ENCODE measurements at regions not wholly inside any gene's neighbourhood (a gene's known extent, or its start where the extent isn't known, plus 50 kb on each side); places are given as distances from the start of the nearest gene placed in this dataset.
A peak's percentile ranks its signal among the peaks of the same experiment; 100 is the strongest.

DNA sequence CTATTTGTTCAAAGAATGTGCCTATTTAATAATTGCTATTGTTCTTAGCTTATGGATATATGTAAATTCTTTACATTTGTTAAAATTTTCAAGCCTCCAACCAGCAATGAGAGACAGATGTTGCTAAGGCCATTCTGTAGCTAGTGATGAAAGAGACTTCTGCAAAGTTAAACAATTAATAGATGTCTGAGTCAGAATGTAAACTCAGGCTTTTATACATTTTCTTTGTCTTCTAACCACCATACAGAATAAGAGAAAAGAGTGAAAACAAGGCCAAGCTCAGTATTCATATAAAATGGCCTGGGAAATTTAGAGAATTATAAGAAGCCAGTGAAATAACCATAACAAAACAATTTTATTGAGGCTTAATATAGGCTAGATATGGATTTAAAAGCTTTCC, 1102.3 kb upstream of the SEL1L start:
- H3K27me3 Mint-ChIP-seq (ENCODE audit: insufficient read depth, unreplicated experiment) = no peaks in the 10 kb centered on the region
- CTCF ChIA-PET = interaction anchor here (0.6 to 0.9 kb wide), 3 partner anchors 9 to 645 kb away, joined by 3 read pairs; no protein-coding TSS in a partner anchor

DNA sequence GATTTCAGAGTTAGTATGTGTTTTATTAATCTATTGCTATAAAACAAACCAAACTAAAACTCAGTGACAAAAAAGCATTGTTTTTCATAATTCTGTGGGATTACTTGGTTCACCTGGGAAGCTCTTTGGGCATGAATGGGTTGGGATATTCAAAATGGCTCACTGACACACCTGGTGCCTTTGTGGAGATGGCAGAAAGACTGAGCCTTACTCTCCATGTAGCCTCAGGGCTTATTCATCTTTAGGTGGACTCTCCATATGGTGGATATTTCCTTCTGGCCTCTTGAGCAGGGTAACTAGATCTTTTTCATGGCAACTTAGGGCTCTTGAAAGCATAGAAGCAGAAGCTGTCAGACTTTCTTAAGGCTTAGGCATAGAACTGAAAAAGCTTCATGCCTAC, 1102.8 kb upstream of the SEL1L start:
- TF ChIP-seq CTCF (IDR thresholded peaks at IDR 0.05; ENCODE audit: unreplicated experiment) = no peak
- Mint-ChIP-seq H3K9me3 (ENCODE audit: unreplicated experiment) (peaks cover 8% of the 10 kb centered on the region), H3K4me1 (ENCODE audit: insufficient read depth, unreplicated experiment) (peaks cover 6% of the 10 kb centered on the region), H3K27ac (ENCODE audit: low read depth, unreplicated experiment) (no peak overlapping the region), H3K36me3 (ENCODE audit: insufficient read depth, unreplicated experiment) (peaks cover 6% of the 10 kb centered on the region), H3K27me3 (ENCODE audit: insufficient read depth, unreplicated experiment) (no peaks in the 10 kb centered on the region), H3K4me3 (ENCODE audit: unreplicated experiment) (no peak overlapping the region)
- no TSS peak for BruUV-seq (replicated peaks)
- no peak for DNase-seq (ENCODE audit: unreplicated experiment)
- intact Hi-C loops (cut with micrococcal nuclease) = no loop called here
- ChIA-PET CTCF (interaction anchor here (0.6 to 0.9 kb wide), 3 partner anchors 9 to 646 kb away, joined by 3 read pairs; no protein-coding TSS in a partner anchor), POLR2A (no interaction called here)

More for the DNA sequence above, 1102.3 kb upstream of the SEL1L start:
- Mint-ChIP-seq H3K9me3 (ENCODE audit: unreplicated experiment) (peaks cover 8% of the 10 kb centered on the region), H3K36me3 (ENCODE audit: insufficient read depth, unreplicated experiment) (peaks cover 6% of the 10 kb centered on the region), H3K4me1 (ENCODE audit: insufficient read depth, unreplicated experiment) (peaks cover 5% of the 10 kb centered on the region), H3K27ac (ENCODE audit: low read depth, unreplicated experiment) (no peak overlapping the region), H3K4me3 (ENCODE audit: unreplicated experiment) (no peak overlapping the region)
- no peak for DNase-seq (ENCODE audit: unreplicated experiment)
- no TSS peak for BruUV-seq (replicated peaks)
- intact Hi-C loops (cut with micrococcal nuclease) = no loop called here
- no peak for TF ChIP-seq CTCF (IDR thresholded peaks at IDR 0.05; ENCODE audit: unreplicated experiment)
- POLR2A ChIA-PET = no interaction called here

DNA sequence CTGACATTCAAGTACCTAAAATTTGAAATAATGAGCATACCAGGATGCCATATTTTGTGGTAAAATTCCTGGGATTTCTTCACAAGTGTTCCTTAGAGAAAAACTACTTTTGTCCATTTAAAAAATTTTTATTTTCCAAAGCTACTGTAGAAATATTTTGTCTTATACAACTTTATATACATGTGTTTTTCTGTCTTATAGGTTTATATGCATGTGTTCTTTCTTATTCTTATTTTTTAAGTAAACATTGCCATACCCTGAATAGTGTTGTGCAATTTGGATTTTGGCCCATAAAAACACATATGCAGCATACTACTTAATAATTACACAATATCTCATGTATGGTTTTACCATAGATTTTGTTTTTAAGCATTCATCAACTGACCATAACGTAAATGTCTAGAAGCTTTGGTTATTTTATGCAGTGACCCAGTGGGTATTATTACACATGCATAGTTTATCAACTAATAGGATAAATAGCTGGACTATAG, 1107.4 kb upstream of the SEL1L start:
- Mint-ChIP-seq H3K27ac (ENCODE audit: low read depth, unreplicated experiment) (no peak overlapping the region), H3K4me1 (ENCODE audit: insufficient read depth, unreplicated experiment) (peaks cover 6% of the 10 kb centered on the region), H3K4me3 (ENCODE audit: unreplicated experiment) (no peak overlapping the region), H3K9me3 (ENCODE audit: unreplicated experiment) (peaks cover 12% of the 10 kb centered on the region), H3K36me3 (ENCODE audit: insufficient read depth, unreplicated experiment) (no peaks in the 10 kb centered on the region), H3K27me3 (ENCODE audit: insufficient read depth, unreplicated experiment) (no peaks in the 10 kb centered on the region)
- intact Hi-C loops (cut with micrococcal nuclease) = no loop called here
- POLR2A ChIA-PET = interaction anchor here (0.6 to 0.8 kb wide), 3 partner anchors 14 to 983 kb away, joined by 3 to 4 read pairs (median 3); no protein-coding TSS in a partner anchor
- DNase-seq (ENCODE audit: unreplicated experiment) = peak; percentile 83
- TF ChIP-seq CTCF (IDR thresholded peaks at IDR 0.05; ENCODE audit: unreplicated experiment) = no peak
- CTCF ChIA-PET = no interaction called here
- no TSS peak for BruUV-seq (replicated peaks)

- peaks cover 6% of the 10 kb centered on the region for H3K4me1 Mint-ChIP-seq (ENCODE audit: insufficient read depth, unreplicated experiment)
- BruUV-seq (replicated peaks) = no TSS peak
- no peak overlapping the region for H3K27ac Mint-ChIP-seq (ENCODE audit: low read depth, unreplicated experiment)
- H3K4me3 Mint-ChIP-seq (ENCODE audit: unreplicated experiment) = no peak overlapping the region
- H3K9me3 Mint-ChIP-seq (ENCODE audit: unreplicated experiment) = peaks cover 12% of the 10 kb centered on the region
- ChIA-PET CTCF (no interaction called here), POLR2A (no interaction called here)
- no peaks in the 10 kb centered on the region for H3K27me3 Mint-ChIP-seq (ENCODE audit: insufficient read depth, unreplicated experiment)
- no peak for TF ChIP-seq CTCF (IDR thresholded peaks at IDR 0.05; ENCODE audit: unreplicated experiment)
- no peak for DNase-seq (ENCODE audit: unreplicated experiment)
- intact Hi-C loops (cut with micrococcal nuclease) = no loop called here
- H3K36me3 Mint-ChIP-seq (ENCODE audit: insufficient read depth, unreplicated experiment) = no peaks in the 10 kb centered on the region
These were observed 1108.8 kb upstream of the SEL1L start for GRCh38 chr14:82642425-82642824.
